Heart left ventricle (tissue), 13 donors: ENCODE measurements at regions not wholly inside any gene's neighbourhood (a gene's known extent, or its start where the extent isn't known, plus 50 kb on each side); places are given as distances from the start of the nearest gene placed in this dataset.

ENCODE experiments used
- POLR2A ChIP-seq, 2 donors: fragments of 450-650 bp; IDR thresholded peaks; one replicate each; pipeline ENCODE4 v1.6.1; 2017; ENCODE audit warnings: antibody characterized with exemption in 2 of 2, mild to moderate bottlenecking in 2 of 2, moderate library complexity in 2 of 2
- TF ChIP-seq, protein P1 (sequence below), 12 donors: fragments of 200-600 bp; sonication (generic) in 4 of 12; IDR thresholded peaks; one replicate each; pipeline versions ENCODE4 v1.5.0 to v1.8.0; 2018 to 2022; ENCODE audit warnings: antibody characterized with exemption in 12 of 12, mild to moderate bottlenecking in 5 of 12
- donor health status: ischemic (EF 13 %, LVEDD 7.1; RV severe dilation, severe dysfunction).
- donor health status: DM: no; HTN: yes; CAD: no.
- donor health status: DM: no; HTN: no; CAD: no.
- donor health status: ischemic (EF 25% LVEDD 6.9; RV normal size, moderate dysfunction).
- donor health status: ischemic (EF 25% LVEDD 5.7; RV mildly dilated, moderate dysfunction).
- donor health status: ischemic (EF 35%, LVEDD 5.7; RV mildly dilated, moderate dysfunction).
- donor health status: nonischemic (EF 11% LVEDD 7.7; RV severe dilation, severe dysfunction).
- donor health status: DM: yes; HTN: yes; CAD: no.
- donor health status: PGD.
- donor health status: ischemic (EF 29% LVEDD 5.4; RV normal size, mild dysfunction).
- donor health status: nonischemic (EF 23%, LVEDD 6.1; RV moderate dilation, normal function).

DNA sequence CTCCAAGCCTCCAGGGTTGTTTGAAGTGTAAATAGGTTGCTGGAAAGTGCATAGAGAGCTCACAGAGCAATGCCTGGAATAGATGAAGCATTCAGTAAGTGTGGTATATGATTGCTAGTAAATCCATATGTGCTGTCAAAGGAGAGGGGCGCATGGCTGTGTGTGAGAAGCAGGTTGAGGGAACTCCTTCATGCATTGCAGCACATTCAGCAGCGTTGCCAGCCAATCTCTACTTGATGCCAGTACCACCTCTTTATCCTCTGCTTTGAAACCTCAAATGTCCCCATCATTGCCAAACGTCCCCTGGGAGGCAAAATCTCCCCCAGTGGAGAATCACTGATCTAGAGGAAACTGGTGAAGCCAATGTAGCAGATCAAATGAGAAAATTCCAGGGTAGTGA lies 82.7 kb upstream of the RALGAPA2 start:
- TF ChIP-seq POLR2A (IDR thresholded peaks at IDR 0.05): no peak
- TF ChIP-seq, protein P1, sequence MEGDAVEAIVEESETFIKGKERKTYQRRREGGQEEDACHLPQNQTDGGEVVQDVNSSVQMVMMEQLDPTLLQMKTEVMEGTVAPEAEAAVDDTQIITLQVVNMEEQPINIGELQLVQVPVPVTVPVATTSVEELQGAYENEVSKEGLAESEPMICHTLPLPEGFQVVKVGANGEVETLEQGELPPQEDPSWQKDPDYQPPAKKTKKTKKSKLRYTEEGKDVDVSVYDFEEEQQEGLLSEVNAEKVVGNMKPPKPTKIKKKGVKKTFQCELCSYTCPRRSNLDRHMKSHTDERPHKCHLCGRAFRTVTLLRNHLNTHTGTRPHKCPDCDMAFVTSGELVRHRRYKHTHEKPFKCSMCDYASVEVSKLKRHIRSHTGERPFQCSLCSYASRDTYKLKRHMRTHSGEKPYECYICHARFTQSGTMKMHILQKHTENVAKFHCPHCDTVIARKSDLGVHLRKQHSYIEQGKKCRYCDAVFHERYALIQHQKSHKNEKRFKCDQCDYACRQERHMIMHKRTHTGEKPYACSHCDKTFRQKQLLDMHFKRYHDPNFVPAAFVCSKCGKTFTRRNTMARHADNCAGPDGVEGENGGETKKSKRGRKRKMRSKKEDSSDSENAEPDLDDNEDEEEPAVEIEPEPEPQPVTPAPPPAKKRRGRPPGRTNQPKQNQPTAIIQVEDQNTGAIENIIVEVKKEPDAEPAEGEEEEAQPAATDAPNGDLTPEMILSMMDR (IDR thresholded peaks at IDR 0.05): no peak
